ENCODE measurements at regions not wholly inside any gene's neighbourhood (a gene's known extent, or its start where the extent isn't known, plus 50 kb on each side); places are given as distances from the start of the nearest gene placed in this dataset.

DNA sequence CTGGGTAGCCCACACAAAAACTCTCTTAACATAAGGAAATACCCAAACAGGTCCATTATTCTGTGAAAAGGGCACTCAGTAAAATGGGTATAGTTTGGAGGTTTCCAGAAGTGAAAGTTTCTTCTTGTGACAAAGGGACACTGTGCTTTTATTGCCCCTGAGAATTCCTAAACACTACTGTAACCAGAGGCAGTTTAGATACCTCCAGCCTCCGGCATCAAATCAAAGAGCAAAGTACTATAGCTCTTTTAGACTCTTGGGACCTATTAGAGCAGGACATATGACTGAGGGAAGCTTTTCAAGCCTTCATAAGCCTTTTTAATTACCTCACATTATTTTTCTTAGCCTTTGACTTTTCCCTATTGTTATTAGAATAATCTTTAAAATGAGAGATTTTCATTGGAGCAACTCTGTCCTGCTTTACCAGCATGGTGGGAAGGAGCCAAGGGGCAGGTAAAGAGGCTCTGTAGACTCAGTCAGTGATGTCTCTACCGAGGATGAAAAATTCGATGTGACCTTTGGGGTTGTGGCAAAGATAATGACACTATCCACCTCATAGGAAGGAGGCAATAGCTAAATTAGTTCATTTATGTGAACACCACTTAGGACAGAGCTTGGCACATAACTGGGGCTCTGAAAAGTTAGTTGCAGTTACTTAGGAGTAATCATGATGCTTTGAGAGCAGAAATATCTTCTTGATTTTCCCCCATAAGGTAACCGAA is 85.1 kb downstream of the IFNG start:
- H3K27me3 Mint-ChIP-seq: no peaks in the 10 kb centered on the region
- no peak overlapping the region for H3K27ac Mint-ChIP-seq
- no peak for ATAC-seq (ENCODE audit: low read depth)
- H3K36me3 Mint-ChIP-seq: peaks cover 3% of the 10 kb centered on the region
- H3K9me3 Mint-ChIP-seq: peaks cover 4% of the 10 kb centered on the region
- DNase-seq: no peak
- POLR2A ChIA-PET: no interaction called here
- H3K4me1 Mint-ChIP-seq: peaks cover 18% of the 10 kb centered on the region
- H3K4me3 Mint-ChIP-seq: no peak overlapping the region

DNA sequence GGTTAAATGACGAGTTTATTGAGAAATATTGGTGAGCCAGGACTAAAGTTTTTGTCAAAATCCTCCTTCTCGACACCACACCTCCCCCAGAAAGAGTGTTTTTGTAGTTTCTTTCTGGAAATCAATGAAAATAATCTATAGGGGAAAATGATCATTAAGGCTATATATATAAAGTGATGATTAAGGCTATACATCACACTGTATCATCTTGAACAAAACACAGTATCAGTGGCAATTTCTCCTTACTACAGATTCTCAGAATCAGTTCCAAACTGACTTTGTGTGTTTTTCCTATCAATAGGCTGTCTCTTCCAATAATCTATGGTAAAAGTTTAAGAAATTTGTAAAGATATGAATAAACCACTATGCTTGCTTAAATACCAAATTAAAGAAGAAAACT is 81.7 kb downstream of the IFNG-AS1 start:
- H3K27ac Mint-ChIP-seq: no peak overlapping the region
- no peaks in the 10 kb centered on the region for H3K27me3 Mint-ChIP-seq
- H3K36me3 Mint-ChIP-seq: peaks cover 16% of the 10 kb centered on the region
- POLR2A ChIA-PET: no interaction called here
- no peak overlapping the region for H3K4me3 Mint-ChIP-seq
- H3K9me3 Mint-ChIP-seq: peaks cover 8% of the 10 kb centered on the region
- ATAC-seq (ENCODE audit: low read depth) (no peak), DNase-seq (no peak)
- H3K4me1 Mint-ChIP-seq: peaks cover 2% of the 10 kb centered on the region
